GM12865 (cell line): ENCODE measurements at regions not wholly inside any gene's neighbourhood (a gene's known extent, or its start where the extent isn't known, plus 50 kb on each side); places are given as distances from the start of the nearest gene placed in this dataset.

Experiments
- DNase-seq: peaks from one replicate; pipeline ENCODE4 v3.0.0; 2010; ENCODE audit warnings: low read depth
- H3K4me3 ChIP-seq: 2 replicates; pipeline ENCODE4 v1.5.1; 2011; ENCODE audit warnings: mild to moderate bottlenecking, low read depth, low read length, control low read depth
- TF ChIP-seq, protein P1 (sequence below): IDR thresholded peaks from 2 replicates; pipeline ENCODE4 v1.5.1; 2011; ENCODE audit warnings: low read length, control low read depth, low read depth, inconsistent platforms; ENCODE audit not compliant: insufficient read depth; ENCODE audit errors: missing control alignments

DNA sequence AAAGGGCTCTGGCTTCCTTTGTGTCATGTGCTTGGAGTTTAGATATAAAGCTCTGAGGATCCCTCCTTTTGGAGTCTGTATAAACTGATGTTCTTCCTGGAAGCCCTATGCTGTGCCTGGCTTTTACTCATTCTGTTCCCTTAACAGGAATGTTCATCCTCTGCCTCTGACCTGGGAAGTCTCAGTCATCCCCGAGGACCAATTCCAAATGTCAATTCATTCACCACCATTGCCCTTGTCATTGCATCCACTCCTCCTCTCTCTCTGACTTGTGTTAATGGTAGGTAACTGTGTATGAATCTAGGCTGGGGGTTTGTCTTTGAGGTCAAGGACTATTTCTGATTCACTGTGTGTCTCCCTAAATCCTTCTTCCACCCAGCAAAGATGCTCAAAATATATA lies 204.2 kb upstream of the CAMK1G start:
- TF ChIP-seq, protein P1, sequence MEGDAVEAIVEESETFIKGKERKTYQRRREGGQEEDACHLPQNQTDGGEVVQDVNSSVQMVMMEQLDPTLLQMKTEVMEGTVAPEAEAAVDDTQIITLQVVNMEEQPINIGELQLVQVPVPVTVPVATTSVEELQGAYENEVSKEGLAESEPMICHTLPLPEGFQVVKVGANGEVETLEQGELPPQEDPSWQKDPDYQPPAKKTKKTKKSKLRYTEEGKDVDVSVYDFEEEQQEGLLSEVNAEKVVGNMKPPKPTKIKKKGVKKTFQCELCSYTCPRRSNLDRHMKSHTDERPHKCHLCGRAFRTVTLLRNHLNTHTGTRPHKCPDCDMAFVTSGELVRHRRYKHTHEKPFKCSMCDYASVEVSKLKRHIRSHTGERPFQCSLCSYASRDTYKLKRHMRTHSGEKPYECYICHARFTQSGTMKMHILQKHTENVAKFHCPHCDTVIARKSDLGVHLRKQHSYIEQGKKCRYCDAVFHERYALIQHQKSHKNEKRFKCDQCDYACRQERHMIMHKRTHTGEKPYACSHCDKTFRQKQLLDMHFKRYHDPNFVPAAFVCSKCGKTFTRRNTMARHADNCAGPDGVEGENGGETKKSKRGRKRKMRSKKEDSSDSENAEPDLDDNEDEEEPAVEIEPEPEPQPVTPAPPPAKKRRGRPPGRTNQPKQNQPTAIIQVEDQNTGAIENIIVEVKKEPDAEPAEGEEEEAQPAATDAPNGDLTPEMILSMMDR, result no peak
- no peak for DNase-seq

DNA sequence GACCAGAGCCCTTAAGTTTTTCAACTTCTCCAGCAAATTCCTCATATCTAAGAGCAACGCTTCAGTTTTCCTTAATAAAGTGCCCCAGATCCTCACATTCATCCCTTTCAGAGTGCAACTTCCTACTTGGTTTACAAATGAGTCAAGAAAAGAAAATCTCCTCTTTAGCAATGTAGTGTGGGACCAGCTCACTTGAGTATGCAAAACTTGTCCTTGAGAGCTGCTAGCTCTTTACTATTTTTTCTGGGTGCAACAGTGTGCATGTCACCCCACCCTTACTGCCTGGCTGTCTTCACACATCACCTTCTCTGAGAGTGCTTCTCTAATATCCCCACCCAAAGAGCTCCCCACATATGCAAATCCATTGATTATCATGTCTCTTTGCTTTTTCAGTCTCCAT lies 203.1 kb upstream of the CAMK1G start:
- no peak overlapping the region for H3K4me3 ChIP-seq
- DNase-seq, result no peak
- TF ChIP-seq, protein P1, result no peak

More for the DNA sequence above, 204.2 kb upstream of the CAMK1G start:
- H3K4me3 ChIP-seq, result no peak overlapping the region

DNA sequence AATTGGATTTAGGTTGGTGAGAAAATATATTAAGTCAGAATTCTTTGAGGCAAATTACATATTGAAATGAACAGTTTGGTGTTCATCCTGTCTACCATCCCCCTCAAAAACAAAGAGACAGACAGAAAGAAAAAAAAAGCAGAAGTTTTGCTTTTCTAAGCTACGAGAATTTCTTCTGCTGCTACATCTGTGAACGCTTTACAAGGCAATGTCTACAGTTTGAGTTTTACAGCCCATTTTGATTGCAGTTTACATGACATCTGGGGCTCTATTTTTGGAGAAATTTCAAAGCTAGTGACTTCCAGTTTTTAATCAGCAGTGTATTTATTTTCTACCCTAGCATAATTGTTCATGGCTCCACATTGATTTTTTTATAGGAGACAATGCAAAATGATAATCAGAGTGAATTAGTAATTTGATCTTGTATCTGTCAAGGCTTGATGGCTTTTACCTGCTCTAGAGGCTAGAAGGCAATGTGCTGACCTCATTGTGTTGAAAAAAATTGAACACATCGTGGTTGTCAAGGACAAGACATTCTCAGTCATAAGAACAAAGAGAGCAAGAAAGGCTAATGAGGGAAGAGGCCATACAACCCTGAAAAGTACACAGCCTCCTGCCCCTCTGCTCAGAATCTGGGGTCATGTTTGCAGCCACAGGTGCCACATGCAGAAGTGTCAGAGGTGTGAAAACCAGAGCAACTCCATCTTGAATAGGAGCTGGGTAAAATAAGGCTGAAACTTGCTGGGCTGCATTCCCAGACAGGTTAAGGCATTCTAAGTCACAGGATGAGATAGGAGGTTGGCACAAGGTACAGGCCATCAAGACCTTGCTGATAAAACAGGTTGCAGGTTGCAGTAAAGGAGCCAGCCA lies 201.0 kb upstream of the CAMK1G start:
- TF ChIP-seq, protein P1, result no peak
- no peak for DNase-seq
- H3K4me3 ChIP-seq, result no peak overlapping the region

DNA sequence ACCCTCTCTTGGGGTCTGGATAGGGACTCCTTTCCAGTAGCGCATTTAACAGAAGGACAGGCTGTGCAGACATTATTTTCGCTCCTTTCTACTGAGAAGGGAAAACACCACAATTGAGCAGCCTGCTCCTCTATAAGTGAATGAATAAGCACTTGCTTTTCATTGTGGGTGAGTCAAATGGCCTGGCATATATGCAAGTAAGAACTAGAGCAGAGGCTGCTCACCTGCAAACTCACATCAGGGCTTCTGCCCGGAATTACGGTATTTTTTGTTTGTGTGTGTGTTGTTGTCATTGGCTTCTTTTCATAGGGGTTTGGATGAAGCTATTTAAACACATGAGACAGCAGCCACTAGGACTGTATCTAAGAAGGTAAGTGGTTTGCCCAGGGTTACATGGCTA lies 200.1 kb upstream of the CAMK1G start:
- TF ChIP-seq, protein P1, result no peak
- DNase-seq, result no peak
- H3K4me3 ChIP-seq, result no peak overlapping the region

DNA sequence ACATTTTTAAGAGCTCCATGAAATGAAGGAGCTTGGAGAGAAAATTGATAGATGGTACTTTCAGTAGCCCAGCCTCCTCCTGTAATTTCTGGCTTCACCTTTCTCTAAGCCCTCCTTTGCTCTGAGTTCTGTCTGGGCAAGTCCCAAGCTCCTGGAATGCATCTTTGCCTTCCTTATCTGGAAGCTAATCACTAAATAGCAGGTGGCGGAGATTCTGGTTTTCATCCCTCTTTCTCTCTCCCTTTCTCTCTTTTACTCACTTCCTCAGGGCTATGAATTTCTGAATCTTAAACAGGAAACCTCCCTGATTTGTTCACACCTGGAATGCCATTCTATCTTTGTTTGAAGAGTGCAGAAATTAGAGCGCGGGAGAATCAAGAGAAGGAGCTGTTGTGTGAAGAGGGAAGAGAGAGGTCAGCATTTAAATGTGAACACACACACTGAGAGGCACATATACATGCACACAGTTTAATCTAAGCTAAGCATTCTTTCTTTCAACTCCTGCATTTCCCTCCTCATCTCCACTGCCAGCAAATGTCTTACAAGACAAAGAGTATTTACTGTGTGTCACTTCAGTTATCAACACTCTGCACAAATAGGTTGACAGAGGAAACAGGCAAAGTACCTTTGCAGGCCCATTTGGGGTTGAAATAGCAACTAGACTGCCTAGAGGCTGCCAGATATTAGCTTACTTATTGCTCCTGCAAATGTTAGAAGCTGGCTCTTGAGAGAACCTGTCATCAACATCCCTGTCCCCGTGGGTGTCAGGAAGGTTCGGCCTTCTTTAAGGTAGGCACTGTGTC lies 199.4 kb upstream of the CAMK1G start:
- no peak for DNase-seq
- no peak overlapping the region for H3K4me3 ChIP-seq
- TF ChIP-seq, protein P1, result no peak

DNA sequence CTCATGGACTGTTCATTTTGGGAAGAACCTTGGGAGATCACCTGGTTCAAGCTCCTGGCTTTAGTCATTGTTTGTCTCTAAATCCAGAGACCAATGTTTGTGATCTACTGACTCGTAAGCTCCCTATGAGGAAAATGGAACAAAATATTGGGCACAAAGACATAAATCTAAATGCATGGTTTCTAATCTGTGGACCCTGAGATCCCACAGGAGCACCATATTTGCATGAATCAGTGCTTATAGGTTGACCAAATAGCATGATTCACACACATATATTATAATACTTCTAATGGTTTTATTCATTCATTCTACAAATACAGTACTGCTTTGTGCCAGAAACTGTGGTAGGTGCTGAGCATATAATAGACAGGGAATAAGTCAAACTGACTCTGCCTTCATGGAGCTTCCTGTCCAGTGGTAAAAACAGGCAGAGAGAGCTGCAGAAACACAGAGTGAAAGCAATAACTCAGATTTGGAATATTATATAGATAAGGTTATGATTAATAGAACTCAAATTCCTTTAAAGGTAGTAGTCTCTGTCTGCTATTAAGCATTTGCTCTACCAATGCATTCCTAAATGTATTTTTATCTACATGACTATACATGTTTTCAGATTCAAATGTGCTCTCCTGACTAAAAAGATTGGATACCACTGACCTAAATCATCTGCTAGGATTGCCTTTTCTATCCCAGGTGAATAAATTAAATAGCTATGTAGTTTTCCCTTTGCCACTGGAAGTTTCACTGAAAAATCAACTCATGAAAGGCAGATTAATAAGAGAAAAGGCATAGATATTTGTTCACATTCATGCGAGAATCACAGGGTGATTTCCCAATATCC lies 198.6 kb upstream of the CAMK1G start:
- TF ChIP-seq, protein P1, result no peak
- no peak overlapping the region for H3K4me3 ChIP-seq
- no peak for DNase-seq
